ENCODE measurements at regions not wholly inside any gene's neighbourhood (a gene's known extent, or its start where the extent isn't known, plus 50 kb on each side); places are given as distances from the start of the nearest gene placed in this dataset.

- ChIA-PET CTCF (ENCODE audit: unreplicated experiment) (no interaction called here), POLR2A (no interaction called here)
- Histone ChIP-seq H3K9me3 (ENCODE audit: low read length) (no peaks in the 10 kb centered on the region), H3K36me3 (ENCODE audit: insufficient read depth, low read length) (no peaks in the 10 kb centered on the region), H2AFZ (ENCODE audit: low read length) (no peak overlapping the region), H3K4me2 (ENCODE audit: low read length) (no peak overlapping the region), H3K4me1 (ENCODE audit: insufficient read depth, low read length, poor library complexity, severe bottlenecking) (no peaks in the 10 kb centered on the region), H4K20me1 (ENCODE audit: insufficient read depth, low read length) (no peaks in the 10 kb centered on the region), H3K4me3 (ENCODE audit: low read depth, low read length, poor library complexity, severe bottlenecking) (no peak overlapping the region), H3K27ac (ENCODE audit: low read depth, low read length, poor library complexity, severe bottlenecking) (no peak overlapping the region), H3K9me2 (ENCODE audit: insufficient read depth, low read length) (no peaks in the 10 kb centered on the region), H3K79me2 (ENCODE audit: insufficient read depth, low read depth, low read length) (no peaks in the 10 kb centered on the region)
- intact Hi-C loops (cut with micrococcal nuclease; ENCODE audit: unreplicated experiment) = no loop called here
- TF ChIP-seq CTCF (conservative IDR thresholded peaks at IDR 0.05; ENCODE audit: low read length) (no peak), EZH2phosphoT487 (IDR thresholded peaks at IDR 0.05; ENCODE audit: borderline replicate concordance, low read depth, low read length) (no peak)
- BruUV-seq (replicated peaks) = no TSS peak
- no peak for DNase-seq (ENCODE audit: low spot score)
These were observed 53.8 kb upstream of the DRD2 start for GRCh38 chr11:113528982-113529381.

- Histone ChIP-seq H3K79me2 (ENCODE audit: insufficient read depth, low read depth, low read length) (no peaks in the 10 kb centered on the region), H4K20me1 (ENCODE audit: insufficient read depth, low read length) (no peaks in the 10 kb centered on the region), H2AFZ (ENCODE audit: low read length) (no peak overlapping the region), H3K9me3 (ENCODE audit: low read length) (no peaks in the 10 kb centered on the region), H3K27ac (ENCODE audit: low read depth, low read length, poor library complexity, severe bottlenecking) (no peak overlapping the region), H3K9me2 (ENCODE audit: insufficient read depth, low read length) (no peaks in the 10 kb centered on the region), H3K4me1 (ENCODE audit: insufficient read depth, low read length, poor library complexity, severe bottlenecking) (no peaks in the 10 kb centered on the region), H3K36me3 (ENCODE audit: insufficient read depth, low read length) (no peaks in the 10 kb centered on the region), H3K4me2 (ENCODE audit: low read length) (no peak overlapping the region), H3K4me3 (ENCODE audit: low read depth, low read length, poor library complexity, severe bottlenecking) (no peak overlapping the region)
- intact Hi-C loops (cut with micrococcal nuclease; ENCODE audit: unreplicated experiment) = no loop called here
- no TSS peak for BruUV-seq (replicated peaks)
- DNase-seq (ENCODE audit: low spot score) = no peak
- CTCF ChIA-PET (ENCODE audit: unreplicated experiment) = no interaction called here
- TF ChIP-seq CTCF (conservative IDR thresholded peaks at IDR 0.05; ENCODE audit: low read length) (no peak), EZH2phosphoT487 (IDR thresholded peaks at IDR 0.05; ENCODE audit: borderline replicate concordance, low read depth, low read length) (no peak)
- POLR2A ChIA-PET = no interaction called here
These were observed 51.3 kb upstream of the DRD2 start for GRCh38 chr11:113526521-113526920.

All from OCI-LY7 (cell line).